ENCODE measurements at regions not wholly inside any gene's neighbourhood (a gene's known extent, or its start where the extent isn't known, plus 50 kb on each side); places are given as distances from the start of the nearest gene placed in this dataset.

DNA sequence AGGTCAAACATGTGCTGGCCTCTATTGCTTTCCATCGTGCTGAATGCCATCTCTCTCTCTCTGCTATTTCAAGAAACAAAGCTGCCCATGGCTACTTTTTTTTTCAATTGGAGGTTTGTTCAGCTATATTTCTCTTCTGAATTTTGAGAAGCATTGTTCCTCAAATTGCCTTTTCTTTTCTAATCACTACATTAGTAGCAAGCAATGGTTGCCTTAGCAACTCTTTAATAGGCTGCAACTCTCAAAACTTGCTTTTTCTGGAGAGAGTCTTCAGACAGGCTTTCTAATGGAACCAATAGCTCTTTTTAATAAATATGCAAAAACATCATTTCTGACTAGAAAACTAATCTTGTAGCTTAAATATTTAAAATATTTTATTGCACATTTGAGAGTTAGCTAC is 439.0 kb downstream of the LRRIQ3 start:
- no peaks in the 10 kb centered on the region for H3K36me3 ChIP-seq (ENCODE audit: low read length)
- no peaks in the 10 kb centered on the region for H3F3A ChIP-seq (ENCODE audit: insufficient read depth)
- no peak overlapping the region for H3K27ac ChIP-seq (ENCODE audit: low read depth, low read length)
- H2AFZ ChIP-seq (ENCODE audit: low read depth, low read length, severe bottlenecking), result no peak overlapping the region
- H3K4me3 ChIP-seq (ENCODE audit: insufficient read depth, low read length, poor library complexity, severe bottlenecking), result no peak overlapping the region
- H3K4me2 ChIP-seq (ENCODE audit: low read depth, low read length, poor library complexity, severe bottlenecking), result no peak overlapping the region
- no peaks in the 10 kb centered on the region for H3K79me2 ChIP-seq (ENCODE audit: insufficient read depth, low read length)
- no peaks in the 10 kb centered on the region for H3K27me3 ChIP-seq (ENCODE audit: low read length)
- no peaks in the 10 kb centered on the region for H3K9me3 ChIP-seq (ENCODE audit: insufficient read depth, low read length)
- TF ChIP-seq EZH2phosphoT487 (conservative IDR thresholded peaks at IDR 0.05; ENCODE audit: low read length), result no peak
- no peak for TF ChIP-seq CTCF (IDR thresholded peaks at IDR 0.05; ENCODE audit: insufficient read depth, low read length, poor library complexity, severe bottlenecking)
- H3K9me2 ChIP-seq (replicated peaks; ENCODE audit: insufficient read depth, low read length), result no peaks in the 10 kb centered on the region
- no peaks in the 10 kb centered on the region for H4K20me1 ChIP-seq (ENCODE audit: low read depth, low read length)
- no peak overlapping the region for H3K9ac ChIP-seq (ENCODE audit: low read length)

- Histone ChIP-seq H3K9me2 (replicated peaks; ENCODE audit: insufficient read depth, low read length) (no peaks in the 10 kb centered on the region), H3K4me3 (ENCODE audit: insufficient read depth, low read length, poor library complexity, severe bottlenecking) (no peak overlapping the region), H4K20me1 (ENCODE audit: low read depth, low read length) (no peaks in the 10 kb centered on the region), H3F3A (ENCODE audit: insufficient read depth) (no peaks in the 10 kb centered on the region), H3K9ac (ENCODE audit: low read length) (no peak overlapping the region), H3K79me2 (ENCODE audit: insufficient read depth, low read length) (no peaks in the 10 kb centered on the region), H3K27me3 (ENCODE audit: low read length) (no peaks in the 10 kb centered on the region), H2AFZ (ENCODE audit: low read depth, low read length, severe bottlenecking) (no peak overlapping the region), H3K36me3 (ENCODE audit: low read length) (no peaks in the 10 kb centered on the region), H3K4me2 (ENCODE audit: low read depth, low read length, poor library complexity, severe bottlenecking) (no peak overlapping the region), H3K27ac (ENCODE audit: low read depth, low read length) (no peak overlapping the region), H3K9me3 (ENCODE audit: insufficient read depth, low read length) (no peaks in the 10 kb centered on the region)
- TF ChIP-seq CTCF (IDR thresholded peaks at IDR 0.05; ENCODE audit: insufficient read depth, low read length, poor library complexity, severe bottlenecking) (no peak), EZH2phosphoT487 (conservative IDR thresholded peaks at IDR 0.05; ENCODE audit: low read length) (no peak)
Measured at GRCh38 chr1:73756817-73757216, 441.2 kb downstream of the LRRIQ3 start.

- Histone ChIP-seq H3K27me3 (ENCODE audit: low read length) (no peaks in the 10 kb centered on the region), H4K20me1 (ENCODE audit: low read depth, low read length) (no peaks in the 10 kb centered on the region), H3K79me2 (ENCODE audit: insufficient read depth, low read length) (no peaks in the 10 kb centered on the region), H3F3A (ENCODE audit: insufficient read depth) (no peaks in the 10 kb centered on the region), H3K9me2 (replicated peaks; ENCODE audit: insufficient read depth, low read length) (no peaks in the 10 kb centered on the region), H3K9ac (ENCODE audit: low read length) (no peak overlapping the region), H3K36me3 (ENCODE audit: low read length) (no peaks in the 10 kb centered on the region), H3K27ac (ENCODE audit: low read depth, low read length) (no peak overlapping the region), H3K9me3 (ENCODE audit: insufficient read depth, low read length) (no peaks in the 10 kb centered on the region), H2AFZ (ENCODE audit: low read depth, low read length, severe bottlenecking) (no peak overlapping the region), H3K4me2 (ENCODE audit: low read depth, low read length, poor library complexity, severe bottlenecking) (no peak overlapping the region), H3K4me3 (ENCODE audit: insufficient read depth, low read length, poor library complexity, severe bottlenecking) (no peak overlapping the region)
- TF ChIP-seq CTCF (IDR thresholded peaks at IDR 0.05; ENCODE audit: insufficient read depth, low read length, poor library complexity, severe bottlenecking), result no peak
Measured at GRCh38 chr1:73755649-73756048, 442.3 kb downstream of the LRRIQ3 start.

DNA sequence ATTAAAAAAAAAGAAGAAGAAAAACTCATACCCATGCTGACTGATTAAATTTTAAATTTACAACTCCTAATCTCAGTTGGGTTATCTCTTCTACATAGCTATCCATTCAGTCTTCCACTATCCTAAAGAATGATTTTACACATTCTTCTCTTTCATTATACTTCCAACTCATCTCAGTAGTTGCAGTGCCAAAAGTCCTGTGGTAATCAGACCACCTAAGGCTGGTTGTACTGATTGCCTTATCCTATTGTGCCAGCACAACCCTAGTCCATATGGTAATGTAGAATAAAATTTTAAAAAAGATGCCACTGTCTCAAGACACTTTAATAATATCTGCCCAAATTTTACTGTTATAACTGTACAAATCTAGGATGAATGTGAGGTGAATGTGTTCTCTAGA is 448.0 kb downstream of the LRRIQ3 start:
- no peak overlapping the region for H3K4me3 ChIP-seq (ENCODE audit: insufficient read depth, low read length, poor library complexity, severe bottlenecking)
- H3K79me2 ChIP-seq (ENCODE audit: insufficient read depth, low read length), result no peaks in the 10 kb centered on the region
- TF ChIP-seq CTCF (IDR thresholded peaks at IDR 0.05; ENCODE audit: insufficient read depth, low read length, poor library complexity, severe bottlenecking) (no peak), EZH2phosphoT487 (conservative IDR thresholded peaks at IDR 0.05; ENCODE audit: low read length) (no peak)
- no peaks in the 10 kb centered on the region for H4K20me1 ChIP-seq (ENCODE audit: low read depth, low read length)
- H3F3A ChIP-seq (ENCODE audit: insufficient read depth), result no peaks in the 10 kb centered on the region
- no peak overlapping the region for H2AFZ ChIP-seq (ENCODE audit: low read depth, low read length, severe bottlenecking)
- H3K4me2 ChIP-seq (ENCODE audit: low read depth, low read length, poor library complexity, severe bottlenecking), result no peak overlapping the region
- no peaks in the 10 kb centered on the region for H3K9me2 ChIP-seq (replicated peaks; ENCODE audit: insufficient read depth, low read length)
- H3K9ac ChIP-seq (ENCODE audit: low read length), result no peak overlapping the region
- no peaks in the 10 kb centered on the region for H3K9me3 ChIP-seq (ENCODE audit: insufficient read depth, low read length)
- H3K36me3 ChIP-seq (ENCODE audit: low read length), result no peaks in the 10 kb centered on the region
- no peaks in the 10 kb centered on the region for H3K27me3 ChIP-seq (ENCODE audit: low read length)
- H3K27ac ChIP-seq (ENCODE audit: low read depth, low read length), result no peak overlapping the region
